H1 (cell line): ENCODE measurements at regions not wholly inside any gene's neighbourhood (a gene's known extent, or its start where the extent isn't known, plus 50 kb on each side); places are given as distances from the start of the nearest gene placed in this dataset.

Experiments
- ASH2L ChIP-seq: fragments of 200-600, 300-600 bp; sonication (generic); IDR thresholded peaks from one replicate; pipeline ENCODE4 v1.7.1; 2017; ENCODE audit warnings: low read length
- BRCA1 ChIP-seq: IDR thresholded peaks from 2 replicates; pipeline ENCODE4 v1.6.1; 2012; ENCODE audit warnings: low read depth, low read length, improper control_type of control experiment
- CHD7 ChIP-seq: fragments of 300-600 bp; sonication (generic); IDR thresholded peaks from 2 replicates; pipeline ENCODE4 v1.7.1; 2012; ENCODE audit warnings: low read length, moderate library complexity, mild to moderate bottlenecking, inconsistent platforms; ENCODE audit not compliant: insufficient replicate concordance
- GABPA ChIP-seq: IDR thresholded peaks from 2 replicates; pipeline ENCODE4 v1.6.1; 2011; ENCODE audit warnings: mild to moderate bottlenecking, low read length, moderate library complexity, borderline replicate concordance; ENCODE audit not compliant: insufficient read depth
- TAF7 ChIP-seq: optimal IDR thresholded peaks from 2 replicates; pipeline ENCODE3; 2011; ENCODE audit warnings: low read depth, mild to moderate bottlenecking, inconsistent platforms, low read length, moderate library complexity, borderline replicate concordance

GRCh38 chr6:86285876-86286275, 643.2 kb upstream of the SYNCRIP start (continued):
- TF ChIP-seq CHD7 = no peak
- no peak for TF ChIP-seq BRCA1
- TF ChIP-seq ASH2L = no peak
- TF ChIP-seq GABPA = no peak
- TF ChIP-seq TAF7 = no peak
- TF ChIP-seq, all 59 proteins: peak for 0
